ENCODE measurements at regions not wholly inside any gene's neighbourhood (a gene's known extent, or its start where the extent isn't known, plus 50 kb on each side); places are given as distances from the start of the nearest gene placed in this dataset.

DNA sequence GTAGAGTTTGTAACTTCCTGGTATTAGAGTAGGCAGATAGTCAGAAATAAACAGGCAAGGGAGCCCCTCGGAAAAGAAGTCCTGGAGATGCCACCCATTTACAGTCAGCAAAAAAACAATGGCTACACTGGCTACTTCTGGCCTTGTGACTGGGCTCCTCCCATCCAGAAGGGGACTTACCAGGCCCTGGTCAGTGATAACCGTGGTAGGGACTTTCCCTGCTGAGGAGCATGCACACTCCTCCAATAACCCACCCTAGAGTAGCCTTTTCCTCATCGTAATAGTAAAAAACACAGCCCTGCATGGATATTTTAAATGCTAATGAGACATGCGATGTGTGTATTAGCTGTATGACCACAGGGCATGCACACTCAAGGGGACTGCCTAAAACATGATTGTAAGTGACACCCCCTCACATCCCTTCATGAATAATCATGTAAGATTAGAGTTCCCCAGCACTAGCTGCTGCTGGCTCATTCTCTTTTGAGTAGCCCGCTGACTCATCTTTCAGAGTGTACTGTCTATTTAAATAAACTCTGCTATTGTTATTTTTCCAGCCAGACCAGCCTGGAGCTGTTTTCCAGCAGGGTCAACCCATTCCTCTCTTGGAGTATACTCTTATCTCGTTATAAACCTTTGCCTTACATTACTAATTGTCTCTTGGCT, 413.8 kb upstream of the TMTC1 start:
- H3K9me3 Mint-ChIP-seq: no peaks in the 10 kb centered on the region
- H3K27ac Mint-ChIP-seq: no peak overlapping the region
- no peaks in the 10 kb centered on the region for H3K36me3 Mint-ChIP-seq
- H3K4me1 Mint-ChIP-seq: no peaks in the 10 kb centered on the region
- H3K4me3 Mint-ChIP-seq: no peak overlapping the region
- peaks cover 46% of the 10 kb centered on the region for H3K27me3 Mint-ChIP-seq (ENCODE audit: low read depth)
- DNase-seq (ENCODE audit: low spot score in 2 of 2, unreplicated experiment in 2 of 2): no peak
- TF ChIP-seq, protein P1, sequence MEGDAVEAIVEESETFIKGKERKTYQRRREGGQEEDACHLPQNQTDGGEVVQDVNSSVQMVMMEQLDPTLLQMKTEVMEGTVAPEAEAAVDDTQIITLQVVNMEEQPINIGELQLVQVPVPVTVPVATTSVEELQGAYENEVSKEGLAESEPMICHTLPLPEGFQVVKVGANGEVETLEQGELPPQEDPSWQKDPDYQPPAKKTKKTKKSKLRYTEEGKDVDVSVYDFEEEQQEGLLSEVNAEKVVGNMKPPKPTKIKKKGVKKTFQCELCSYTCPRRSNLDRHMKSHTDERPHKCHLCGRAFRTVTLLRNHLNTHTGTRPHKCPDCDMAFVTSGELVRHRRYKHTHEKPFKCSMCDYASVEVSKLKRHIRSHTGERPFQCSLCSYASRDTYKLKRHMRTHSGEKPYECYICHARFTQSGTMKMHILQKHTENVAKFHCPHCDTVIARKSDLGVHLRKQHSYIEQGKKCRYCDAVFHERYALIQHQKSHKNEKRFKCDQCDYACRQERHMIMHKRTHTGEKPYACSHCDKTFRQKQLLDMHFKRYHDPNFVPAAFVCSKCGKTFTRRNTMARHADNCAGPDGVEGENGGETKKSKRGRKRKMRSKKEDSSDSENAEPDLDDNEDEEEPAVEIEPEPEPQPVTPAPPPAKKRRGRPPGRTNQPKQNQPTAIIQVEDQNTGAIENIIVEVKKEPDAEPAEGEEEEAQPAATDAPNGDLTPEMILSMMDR (IDR thresholded peaks at IDR 0.05; ENCODE audit: unreplicated experiment): no peak

DNA sequence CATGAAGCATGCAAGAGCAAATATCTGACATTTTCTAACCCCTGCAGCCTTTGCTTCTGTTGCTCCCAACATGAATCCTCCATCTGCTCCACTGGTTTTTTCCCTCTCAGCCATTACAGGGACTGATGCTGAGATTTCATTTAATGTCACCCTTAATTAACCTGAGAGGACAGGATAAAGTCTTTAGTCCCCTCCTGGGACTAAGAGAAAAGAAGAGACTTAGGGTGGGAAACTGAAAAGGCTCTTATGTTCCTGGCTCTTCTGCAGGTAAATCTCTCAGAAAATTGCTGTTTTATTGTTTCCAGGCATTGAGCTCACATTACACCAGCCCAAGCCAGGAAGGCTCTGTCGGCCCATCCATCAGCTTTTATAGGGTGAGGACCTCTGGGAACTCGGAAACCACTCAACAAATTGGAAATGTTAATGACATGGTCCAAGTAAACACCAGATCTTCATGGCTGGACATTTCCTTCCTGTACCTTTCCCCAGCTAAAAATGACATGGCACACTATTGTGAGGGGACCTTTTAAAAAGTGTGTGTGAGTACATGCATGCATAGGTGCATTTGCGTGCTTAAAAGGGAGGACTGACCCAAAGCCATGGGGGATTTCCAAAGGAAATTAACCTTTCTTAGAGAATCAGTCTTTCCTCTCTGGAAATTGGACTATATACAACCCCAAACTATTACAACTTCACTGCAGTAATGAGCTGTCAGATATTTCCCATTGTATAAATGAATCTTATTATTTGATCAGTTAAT, 408.1 kb upstream of the TMTC1 start:
- no peaks in the 10 kb centered on the region for H3K36me3 Mint-ChIP-seq
- no peaks in the 10 kb centered on the region for H3K9me3 Mint-ChIP-seq
- peaks cover 19% of the 10 kb centered on the region for H3K27me3 Mint-ChIP-seq (ENCODE audit: low read depth)

DNA sequence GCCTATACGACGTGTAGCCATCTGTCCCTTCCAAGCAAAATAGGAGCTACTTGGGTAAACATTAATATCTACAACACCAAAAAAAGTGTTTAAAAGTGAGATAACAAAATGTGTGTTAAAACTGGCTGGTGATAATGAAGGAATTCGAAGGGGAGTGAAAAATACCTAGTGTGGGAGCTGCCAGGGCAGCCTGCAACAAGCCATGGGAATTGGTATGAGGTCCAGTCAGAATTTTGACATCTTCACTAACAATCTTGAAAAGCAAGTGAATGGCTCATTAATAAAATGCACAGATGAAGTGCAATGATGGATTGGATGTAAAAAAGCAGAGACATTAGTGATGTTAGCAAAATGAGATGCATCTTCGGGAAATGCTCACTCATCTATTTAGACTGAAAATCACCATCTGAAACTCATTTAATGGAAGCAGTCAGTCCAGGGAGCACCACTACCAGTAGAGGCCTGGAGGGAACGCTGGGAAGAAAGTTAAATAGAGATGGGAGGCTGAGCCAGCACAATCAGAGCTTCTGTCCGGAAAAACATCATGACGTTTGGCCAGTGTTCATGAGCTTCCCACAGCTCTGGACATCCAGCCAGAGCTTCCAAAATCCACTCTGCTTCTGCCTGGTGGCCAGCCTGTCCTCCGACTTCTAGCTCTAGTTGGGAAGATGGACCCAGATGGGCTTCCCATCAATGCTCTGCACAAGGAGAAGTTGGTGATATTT, 405.0 kb upstream of the TMTC1 start:
- Mint-ChIP-seq H3K27ac (no peak overlapping the region), H3K36me3 (no peaks in the 10 kb centered on the region), H3K4me1 (peaks cover 8% of the 10 kb centered on the region), H3K9me3 (no peaks in the 10 kb centered on the region), H3K27me3 (ENCODE audit: low read depth) (peaks cover 6% of the 10 kb centered on the region), H3K4me3 (no peak overlapping the region)
- no peak for DNase-seq (ENCODE audit: low spot score in 2 of 2, unreplicated experiment in 2 of 2)
- TF ChIP-seq, protein P1 (IDR thresholded peaks at IDR 0.05; ENCODE audit: unreplicated experiment): no peak

More for the DNA sequence above, 408.1 kb upstream of the TMTC1 start:
- Mint-ChIP-seq H3K4me3 (no peak overlapping the region), H3K27ac (no peak overlapping the region), H3K4me1 (peaks cover 8% of the 10 kb centered on the region)
- no peak for DNase-seq (ENCODE audit: low spot score in 2 of 2, unreplicated experiment in 2 of 2)
- TF ChIP-seq, protein P1 (IDR thresholded peaks at IDR 0.05; ENCODE audit: unreplicated experiment): no peak

DNA sequence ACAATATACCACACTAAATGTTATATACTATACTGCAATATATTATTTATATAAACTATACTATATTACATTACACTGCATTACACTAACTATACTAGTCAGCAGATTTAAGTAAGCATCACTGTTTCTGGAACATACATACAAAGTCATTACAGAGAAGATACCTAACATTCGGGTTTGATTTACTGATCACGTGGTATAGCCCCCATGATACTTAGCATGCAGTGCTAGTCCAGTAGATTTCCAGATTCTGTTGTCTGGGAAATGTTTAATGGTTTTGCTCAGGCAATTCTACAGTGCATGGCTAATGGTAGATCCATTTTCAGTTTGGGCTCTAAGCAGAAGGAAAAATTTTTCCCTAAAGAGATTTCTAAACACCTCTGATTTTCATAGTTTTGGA, 403.7 kb upstream of the TMTC1 start:
- peaks cover 7% of the 10 kb centered on the region for H3K9me3 Mint-ChIP-seq
- no peak overlapping the region for H3K4me3 Mint-ChIP-seq
- H3K4me1 Mint-ChIP-seq: peaks cover 8% of the 10 kb centered on the region

DNA sequence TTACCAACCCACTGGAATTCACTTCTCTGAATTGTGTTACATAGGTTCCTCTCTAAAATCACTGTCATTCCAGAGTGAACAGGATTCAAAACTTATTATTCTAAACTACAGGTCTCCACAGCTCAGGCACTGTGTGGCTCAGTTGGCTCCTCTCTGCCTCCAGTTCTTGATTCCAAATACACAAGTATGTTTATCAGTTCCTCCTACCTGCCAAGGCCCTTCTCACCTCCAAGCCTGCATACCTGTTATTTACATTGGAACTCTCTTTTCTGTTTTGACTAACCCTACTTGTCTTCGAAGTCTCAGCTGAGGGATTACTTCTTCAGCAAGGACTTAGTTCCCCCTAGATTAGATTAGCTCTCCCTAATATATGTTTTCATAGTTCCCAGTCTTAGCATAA, 397.6 kb upstream of the TMTC1 start:
- no peak for DNase-seq (ENCODE audit: low spot score in 2 of 2, unreplicated experiment in 2 of 2)

More for the DNA sequence above, 403.7 kb upstream of the TMTC1 start:
- TF ChIP-seq, protein P1 (IDR thresholded peaks at IDR 0.05; ENCODE audit: unreplicated experiment): no peak
- Mint-ChIP-seq H3K27ac (no peak overlapping the region), H3K27me3 (ENCODE audit: low read depth) (peaks cover 6% of the 10 kb centered on the region), H3K36me3 (no peaks in the 10 kb centered on the region)
- DNase-seq (ENCODE audit: low spot score in 2 of 2, unreplicated experiment in 2 of 2): no peak

More for the DNA sequence above, 397.6 kb upstream of the TMTC1 start:
- Mint-ChIP-seq H3K27ac (no peak overlapping the region), H3K9me3 (peaks cover 19% of the 10 kb centered on the region), H3K36me3 (no peaks in the 10 kb centered on the region), H3K4me1 (peaks cover 14% of the 10 kb centered on the region), H3K4me3 (no peak overlapping the region), H3K27me3 (ENCODE audit: low read depth) (no peaks in the 10 kb centered on the region)
- TF ChIP-seq, protein P1 (IDR thresholded peaks at IDR 0.05; ENCODE audit: unreplicated experiment): no peak

Measured in mesothelial cell of epicardium (in vitro differentiated cells).